ENCODE measurements at regions not wholly inside any gene's neighbourhood (a gene's known extent, or its start where the extent isn't known, plus 50 kb on each side); places are given as distances from the start of the nearest gene placed in this dataset.
"Not testable (repeated sequence)": the region's sequence is repeated elsewhere in the genome, so short reads cannot be mapped to it uniquely, and the experiment has no call there.

DNA sequence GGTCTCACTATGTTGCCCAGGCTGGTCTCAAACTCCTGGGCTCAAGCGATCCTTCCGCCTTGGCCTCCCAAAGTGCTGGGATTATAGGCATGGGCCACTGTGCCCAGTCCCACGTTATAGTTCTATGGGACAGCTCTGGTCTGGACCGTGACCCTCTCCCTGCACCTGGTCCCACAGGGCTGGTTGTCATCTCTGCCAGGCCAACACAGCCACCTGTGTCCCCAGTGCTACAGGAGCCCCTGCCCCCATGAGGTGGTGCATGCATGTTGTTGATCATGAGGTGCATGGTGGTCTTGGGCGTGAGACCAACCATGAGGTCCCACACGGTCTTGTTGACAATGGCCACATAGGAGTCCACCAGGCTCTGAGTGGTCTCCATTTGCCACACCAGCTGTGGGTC lies 51.0 kb upstream of the UBE2Q2 start:
- DNase-seq (ENCODE audit: low spot score): not testable (repeated sequence)

DNA sequence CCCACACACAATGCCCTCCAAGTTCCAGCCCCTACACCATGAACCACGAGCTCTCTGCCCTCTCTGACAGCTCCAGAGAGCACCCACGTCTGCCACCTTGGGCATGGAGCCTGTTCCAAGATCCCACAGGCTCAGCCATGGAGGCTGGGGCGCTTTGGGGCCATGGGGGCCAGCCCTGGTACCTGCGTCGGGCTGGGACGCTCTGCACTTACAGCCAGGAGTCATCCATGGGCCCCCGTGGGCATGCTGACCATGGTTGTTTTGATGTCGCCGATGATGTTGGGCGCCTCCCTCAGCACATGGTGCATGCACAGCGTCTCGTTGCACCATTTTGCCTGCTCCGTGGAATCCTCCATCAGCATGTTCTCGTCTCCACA lies 51.9 kb upstream of the UBE2Q2 start:
- DNase-seq (ENCODE audit: low spot score): no peak

DNA sequence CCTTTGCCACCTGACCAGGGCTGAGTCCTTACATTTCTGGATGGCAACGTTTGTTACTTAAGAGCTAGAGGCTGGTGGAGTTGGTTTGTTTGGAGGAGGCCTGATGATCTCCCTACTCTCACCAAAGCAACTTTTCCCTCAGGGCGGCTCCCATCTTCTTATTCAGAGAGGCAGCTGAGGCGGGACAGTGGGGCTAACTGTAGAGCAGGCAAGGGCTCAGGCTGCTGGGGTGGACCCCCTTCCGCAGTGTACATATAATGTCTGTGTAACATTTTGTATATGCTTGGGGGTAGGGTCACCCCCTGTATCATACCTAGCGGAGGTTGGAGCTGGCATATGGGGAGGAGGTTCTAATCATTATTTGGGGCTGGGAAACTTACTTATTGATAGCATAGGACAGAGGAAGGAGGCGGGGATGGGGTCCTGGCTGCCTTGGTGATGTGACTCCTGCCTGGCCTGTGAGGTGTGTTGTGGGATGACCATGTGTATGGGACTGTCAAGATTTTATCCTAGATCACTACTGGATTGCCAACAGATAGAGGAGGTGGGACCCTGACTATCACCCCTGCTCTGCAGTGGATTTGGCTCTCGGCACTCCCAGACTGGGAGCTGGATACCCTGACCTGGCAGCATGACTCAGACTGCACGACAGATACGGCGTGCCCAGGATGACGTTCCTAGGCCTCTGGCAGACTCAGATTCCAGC lies 52.5 kb upstream of the UBE2Q2 start:
- no peak for DNase-seq (ENCODE audit: low spot score)

DNA sequence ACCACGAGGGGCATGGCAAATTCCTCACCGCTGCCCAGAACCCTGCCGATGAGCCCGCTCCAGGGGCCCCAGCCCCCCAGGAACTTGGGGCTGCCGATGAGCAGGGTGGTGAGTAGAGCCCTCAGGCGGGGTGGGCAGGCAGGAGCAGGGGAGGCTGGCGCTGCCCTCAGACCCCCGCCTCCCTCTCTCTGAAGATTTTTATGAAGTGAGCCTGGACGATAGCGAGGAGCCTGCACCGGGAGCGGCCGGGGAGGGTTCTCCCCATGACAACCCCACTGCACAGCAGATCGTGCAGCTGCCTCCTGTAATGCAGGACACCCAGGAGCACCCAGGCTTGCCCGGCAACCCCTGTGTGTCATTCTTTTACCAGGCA lies 56.7 kb upstream of the UBE2Q2 start:
- DNase-seq (ENCODE audit: low spot score): no peak

DNA sequence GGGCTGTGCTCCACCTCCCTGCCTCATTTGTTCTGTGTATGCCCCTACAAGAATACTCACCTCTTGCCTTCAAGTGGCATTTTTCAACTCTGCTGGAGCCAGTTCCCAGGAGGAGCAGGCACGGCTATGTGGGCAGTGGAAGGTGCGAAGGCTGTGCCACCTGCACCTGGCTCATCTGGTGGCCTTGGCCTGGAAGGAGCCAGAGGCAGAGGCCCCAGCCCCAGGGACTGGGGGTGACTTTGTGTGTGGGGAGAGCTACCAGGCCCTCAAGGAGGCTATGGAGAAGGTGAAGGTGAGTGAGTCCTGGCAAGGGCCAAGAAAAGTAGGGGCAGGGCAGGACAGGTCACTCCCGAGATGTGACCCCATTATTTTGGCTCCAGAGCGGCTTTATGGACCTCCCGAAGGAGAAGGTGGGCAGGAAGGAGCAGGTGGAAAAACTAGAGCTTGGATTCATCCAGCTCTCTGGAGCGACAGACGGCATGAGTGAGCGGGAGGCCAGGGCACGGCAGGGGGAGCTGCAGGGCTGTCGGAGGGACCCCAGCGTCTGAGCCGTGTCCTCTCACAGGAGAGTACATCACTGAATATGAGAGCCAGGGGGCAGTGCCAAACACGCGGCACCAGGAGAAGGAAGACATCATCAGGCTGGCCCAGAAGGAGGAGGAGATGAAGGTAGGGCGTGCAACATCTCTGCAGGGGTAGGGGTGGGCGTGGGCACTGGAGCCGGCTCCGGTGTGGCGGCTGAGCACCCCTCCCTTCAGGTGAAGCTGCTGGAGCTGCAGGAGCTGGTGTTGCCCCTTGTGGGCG lies 57.3 kb upstream of the UBE2Q2 start:
- no peak for DNase-seq (ENCODE audit: low spot score)

DNA sequence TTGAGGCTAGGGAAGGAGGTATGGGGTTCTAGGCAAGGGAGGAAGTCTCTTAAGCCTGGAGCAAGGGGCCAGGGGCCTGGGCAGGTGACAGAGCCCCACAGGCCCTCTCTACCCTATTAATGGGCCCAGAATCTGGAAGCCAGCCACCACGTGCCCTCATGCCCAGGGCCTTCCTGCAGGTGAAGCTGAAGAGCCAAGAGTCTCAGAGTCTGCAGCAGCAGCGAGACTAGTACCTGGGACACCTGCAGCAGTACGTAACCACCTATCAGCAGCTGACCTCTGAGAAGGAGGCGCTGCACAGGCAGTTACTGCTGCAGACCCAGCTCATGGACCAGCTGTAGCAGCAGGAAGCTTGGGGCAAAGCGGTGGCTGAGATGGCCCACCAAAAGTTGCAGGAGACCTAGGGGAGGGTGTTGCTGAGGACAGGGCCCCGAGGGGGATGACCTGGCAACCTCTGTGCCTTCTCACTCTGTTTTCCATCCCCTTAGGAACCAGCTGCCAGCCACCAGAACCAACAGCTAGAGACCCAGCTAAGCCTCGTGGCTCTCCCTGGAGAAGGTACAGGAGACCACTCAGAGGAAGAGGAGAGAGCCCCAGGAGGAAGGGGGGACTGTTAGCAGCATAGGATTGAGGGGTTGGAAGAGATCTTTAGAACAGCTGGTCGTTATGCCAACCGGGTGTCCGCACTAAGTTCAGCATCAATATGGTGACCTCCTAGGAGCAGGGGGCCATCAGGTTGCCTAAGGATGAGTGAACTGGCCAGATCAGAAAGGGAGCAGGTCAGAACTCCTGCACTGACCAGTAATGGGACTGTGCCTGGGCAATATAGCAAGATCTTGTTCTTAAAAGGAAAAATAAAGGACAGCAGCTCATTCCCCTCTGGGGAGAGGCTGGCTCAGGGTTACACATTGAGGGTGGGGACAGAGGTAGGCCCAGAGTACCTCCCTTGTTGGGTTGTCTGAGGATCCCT lies 58.5 kb upstream of the UBE2Q2 start:
- not testable (repeated sequence) for DNase-seq (ENCODE audit: low spot score)

DNA sequence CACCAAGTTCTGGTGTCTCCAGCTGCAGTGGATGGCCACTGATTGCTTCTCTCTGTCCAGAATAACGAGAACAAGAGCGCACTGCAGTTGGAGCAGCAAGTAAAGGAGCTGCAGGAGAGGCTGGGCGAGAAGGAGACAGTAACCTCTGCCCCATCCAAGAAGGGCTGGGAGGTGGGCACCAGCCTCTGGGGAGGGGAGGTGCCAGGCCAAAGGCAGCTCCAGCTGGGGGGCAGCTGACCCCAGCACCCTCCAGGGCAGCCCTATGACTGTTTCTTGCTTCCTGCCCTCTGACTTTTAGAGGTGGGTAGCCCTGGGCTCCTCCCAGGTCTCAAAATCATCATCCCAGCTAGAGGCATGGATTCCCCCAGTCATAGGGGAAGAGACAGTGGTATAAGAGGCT lies 59.7 kb upstream of the UBE2Q2 start:
- DNase-seq (ENCODE audit: low spot score): not testable (repeated sequence)

DNA sequence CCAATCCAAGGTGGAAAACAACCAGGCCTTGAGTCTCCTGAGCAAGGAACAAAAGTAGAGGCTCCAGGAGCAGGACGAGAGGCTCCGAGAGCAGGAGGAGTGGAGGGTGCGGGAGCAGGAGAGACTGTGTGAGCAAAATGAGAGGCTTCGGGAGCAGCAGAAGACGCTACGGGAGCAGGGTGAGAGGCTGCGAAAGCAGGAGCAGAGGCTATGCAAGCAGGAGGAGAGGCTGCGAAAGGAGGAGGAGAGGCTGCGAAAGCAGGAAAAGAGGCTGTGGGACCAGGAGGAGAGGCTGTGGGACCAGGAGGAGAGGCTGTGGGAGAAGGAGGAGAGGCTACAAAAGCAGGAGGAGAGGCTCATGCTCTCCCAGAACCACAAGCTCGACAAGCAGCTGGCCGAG lies 60.3 kb upstream of the UBE2Q2 start:
- DNase-seq (ENCODE audit: low spot score): no peak

DNA sequence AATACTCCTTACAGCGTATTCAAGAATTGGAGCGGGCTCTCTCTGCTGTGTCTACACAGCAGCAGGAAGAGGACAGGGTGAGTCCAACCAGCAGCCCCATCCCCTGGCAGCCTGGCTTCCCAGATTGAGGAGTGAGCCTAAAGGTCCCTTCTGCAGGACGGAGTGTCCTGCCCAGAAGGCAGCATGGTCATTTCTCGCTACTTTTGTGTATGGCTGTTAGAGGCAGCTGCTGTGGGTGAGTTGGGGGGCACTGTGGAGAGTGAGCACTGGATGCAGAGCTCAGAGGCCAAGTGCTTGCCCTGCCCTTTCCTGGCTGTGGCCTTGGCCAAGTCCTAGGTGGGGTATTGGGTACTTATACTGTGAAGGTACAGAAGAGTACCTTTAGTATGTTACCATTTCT lies 62.3 kb upstream of the UBE2Q2 start:
- not testable (repeated sequence) for DNase-seq (ENCODE audit: low spot score)

DNA sequence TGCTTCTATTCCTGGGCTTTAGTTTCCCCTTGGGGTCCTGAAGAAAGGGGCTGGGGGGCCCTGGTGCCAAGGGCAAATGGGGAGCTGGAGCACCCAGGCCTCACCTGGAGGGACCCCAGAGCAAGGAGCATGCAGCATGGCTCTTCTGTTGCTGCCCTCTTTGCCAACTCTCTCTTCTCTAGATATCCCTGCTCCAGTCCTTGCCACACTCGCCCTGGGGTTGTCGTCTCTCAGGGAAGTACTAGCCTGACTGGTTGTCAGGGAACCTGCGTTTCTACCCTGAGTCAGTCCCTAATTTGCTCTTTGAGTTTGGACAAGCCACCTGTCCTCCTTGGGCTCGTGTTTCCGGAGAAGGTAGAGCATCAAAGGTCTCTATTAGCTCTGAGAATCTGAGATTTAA lies 63.7 kb upstream of the UBE2Q2 start:
- DNase-seq (ENCODE audit: low spot score): no peak

DNA sequence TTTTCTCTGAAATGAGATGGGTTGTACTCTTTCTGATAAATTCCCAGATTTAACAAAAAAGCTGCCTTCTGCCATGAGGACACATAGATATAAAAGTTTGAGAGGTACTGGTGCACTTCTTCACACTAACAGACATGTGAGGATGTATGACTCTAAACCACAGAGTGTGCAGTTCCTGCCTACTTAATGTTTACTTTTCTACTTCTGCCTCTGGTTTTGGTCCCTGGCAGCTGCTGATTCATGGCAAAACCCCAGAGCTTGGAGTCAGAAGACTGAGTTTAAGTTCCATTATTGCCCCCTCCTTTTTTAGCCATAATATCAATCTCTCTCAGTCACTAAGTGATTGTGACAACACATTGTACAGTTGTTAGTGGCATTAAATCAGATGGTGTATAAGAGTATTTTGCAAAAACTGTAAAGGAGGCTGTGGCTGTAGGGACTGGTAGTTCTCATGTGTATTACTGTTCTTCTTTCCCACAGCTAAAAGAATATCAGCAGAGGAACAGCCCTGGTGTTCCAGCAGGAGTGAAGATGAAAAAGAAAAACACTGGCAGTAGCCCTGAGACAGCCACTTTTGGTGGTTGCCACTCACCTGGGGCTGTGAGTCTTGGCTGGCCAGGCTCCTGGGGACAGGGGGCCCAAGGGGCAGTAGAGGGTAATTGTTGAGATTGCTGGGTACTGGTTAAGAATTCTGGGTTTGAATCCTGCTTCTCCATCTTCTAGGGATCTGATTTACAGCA lies 64.4 kb upstream of the CSPG4 start:
- DNase-seq (ENCODE audit: low spot score): not testable (repeated sequence)

DNA sequence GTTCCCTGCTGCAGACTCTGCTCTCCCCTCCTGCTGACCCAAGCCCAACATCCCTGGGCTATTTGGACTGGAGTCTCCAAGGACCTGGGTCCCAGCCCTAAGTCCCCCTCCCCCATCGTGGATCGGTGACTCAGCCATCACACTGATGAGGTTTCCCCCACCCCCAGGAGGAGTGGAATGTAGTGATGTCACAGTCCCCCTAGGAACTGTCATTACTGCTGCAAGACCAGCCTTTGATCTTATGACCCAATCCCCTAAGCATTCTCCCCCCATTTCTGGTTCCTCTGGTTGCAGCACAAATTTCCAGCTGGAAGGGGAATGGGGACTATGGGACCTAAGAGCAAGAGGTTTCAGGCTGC lies 63.4 kb upstream of the CSPG4 start:
- DNase-seq (ENCODE audit: low spot score): no peak

DNA sequence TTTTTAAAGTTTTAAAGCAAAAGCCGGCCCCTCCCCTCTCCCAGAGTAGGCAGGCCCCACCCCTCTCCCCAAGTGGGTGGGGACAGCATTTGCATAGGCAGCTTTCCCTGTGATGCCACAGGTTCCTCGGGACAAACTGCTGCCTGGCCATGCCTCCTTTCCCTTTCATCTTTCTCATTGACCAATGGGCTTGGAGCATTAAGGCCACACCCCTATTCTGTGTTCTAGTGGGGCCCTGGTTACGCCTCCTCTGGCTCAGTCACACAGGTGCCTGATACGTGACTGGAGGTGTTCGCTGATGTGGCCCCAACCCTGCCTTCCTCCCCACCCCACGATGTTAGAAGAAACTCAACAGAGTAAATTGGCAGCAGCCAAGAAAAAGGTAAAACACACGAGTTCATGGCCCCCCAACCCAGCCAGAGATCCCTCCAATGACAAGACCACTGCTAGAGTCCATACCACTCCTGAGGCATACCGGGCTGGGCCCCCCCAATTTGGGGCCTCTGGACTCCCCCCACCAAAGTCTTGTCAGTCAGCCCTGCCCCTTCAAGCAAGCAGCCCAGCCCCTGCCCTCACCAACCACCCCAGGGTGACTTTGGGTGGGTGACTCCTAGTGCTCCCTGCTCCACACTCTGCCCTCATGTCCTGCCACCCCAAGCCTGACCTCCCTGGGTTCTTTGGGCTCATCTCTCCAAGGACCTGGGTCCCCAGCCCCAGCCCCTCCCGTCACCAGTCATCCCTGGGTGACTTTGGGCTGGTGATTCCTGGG lies 62.8 kb upstream of the CSPG4 start:
- no peak for DNase-seq (ENCODE audit: low spot score)

DNA sequence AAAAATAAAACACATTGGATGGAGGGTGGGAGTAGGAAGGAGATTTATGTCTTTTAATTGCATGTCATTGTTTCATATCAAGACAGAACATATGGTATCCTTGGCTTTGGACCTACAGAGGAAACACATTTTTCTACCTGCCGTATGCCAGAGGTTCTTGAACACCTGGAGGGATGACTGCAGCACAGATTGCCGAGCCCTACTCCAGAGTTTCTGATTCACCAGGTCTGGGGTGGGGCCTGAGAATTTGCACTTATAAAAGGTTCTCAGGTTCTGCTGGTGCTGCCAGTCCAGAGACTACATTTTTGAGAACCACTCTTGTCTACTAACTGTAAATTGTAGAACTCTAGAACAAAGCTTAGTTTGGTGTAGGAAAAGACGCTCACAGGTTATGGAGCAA lies 61.3 kb upstream of the CSPG4 start:
- not testable (repeated sequence) for DNase-seq (ENCODE audit: low spot score)

DNA sequence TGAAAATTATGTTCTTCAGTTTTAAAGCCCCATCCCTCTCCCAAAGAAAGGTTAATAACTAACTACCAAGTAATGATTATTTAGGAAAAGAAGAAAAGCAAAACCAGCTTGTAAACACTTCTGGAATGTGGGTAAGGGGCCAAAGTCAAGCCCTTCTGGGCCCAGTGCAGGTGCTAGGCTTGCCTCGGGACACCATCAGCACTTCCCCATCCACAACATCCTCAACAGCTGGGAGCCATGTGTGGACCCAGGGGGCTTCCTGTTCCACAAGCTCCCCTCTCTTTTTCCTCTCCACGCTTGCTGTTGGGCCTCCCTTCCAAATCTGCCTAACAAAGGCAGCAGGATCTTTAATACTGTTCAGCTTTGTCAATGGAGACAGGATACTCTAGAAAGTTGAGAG lies 58.4 kb upstream of the CSPG4 start:
- DNase-seq (ENCODE audit: low spot score): not testable (repeated sequence)

DNA sequence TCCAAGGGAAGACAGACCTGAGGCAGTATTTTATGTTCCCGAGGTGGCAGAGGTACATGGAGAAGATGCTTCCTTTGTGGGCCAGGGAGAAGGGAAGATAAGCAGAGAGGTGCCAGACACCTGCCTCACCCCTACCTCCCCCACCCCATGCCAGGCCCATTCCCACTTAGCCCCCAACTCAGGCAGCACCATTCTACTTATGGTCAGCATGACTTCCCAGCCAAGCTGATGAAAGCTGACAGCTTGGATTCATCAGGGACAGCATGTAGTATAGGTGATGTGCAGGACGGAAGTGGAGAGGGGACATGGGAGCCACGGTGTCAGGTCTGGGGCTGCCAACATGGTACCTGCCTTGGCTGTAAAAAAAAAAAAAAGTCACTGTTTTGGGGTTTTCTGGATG lies 57.5 kb upstream of the CSPG4 start:
- no peak for DNase-seq (ENCODE audit: low spot score)

DNA sequence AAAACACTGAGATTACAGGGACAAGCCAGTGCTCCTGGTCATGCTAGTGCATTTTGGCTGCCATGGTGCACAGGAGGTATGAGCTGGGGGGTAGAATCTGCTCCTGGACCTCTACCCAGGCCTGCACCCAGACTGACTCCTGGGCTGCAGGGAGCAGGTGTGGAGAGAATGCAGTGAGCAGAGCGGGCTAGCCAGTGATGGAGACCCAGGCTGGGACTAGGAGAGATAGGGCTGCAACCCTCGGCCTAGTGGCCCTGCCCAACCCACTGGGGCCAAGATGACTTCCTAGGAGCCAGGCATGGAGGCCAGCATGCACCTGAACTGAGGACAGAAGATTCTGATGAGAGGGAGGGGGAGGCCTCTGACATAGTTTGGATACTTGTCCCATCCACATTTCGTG lies 55.9 kb upstream of the CSPG4 start:
- not testable (repeated sequence) for DNase-seq (ENCODE audit: low spot score)

DNA sequence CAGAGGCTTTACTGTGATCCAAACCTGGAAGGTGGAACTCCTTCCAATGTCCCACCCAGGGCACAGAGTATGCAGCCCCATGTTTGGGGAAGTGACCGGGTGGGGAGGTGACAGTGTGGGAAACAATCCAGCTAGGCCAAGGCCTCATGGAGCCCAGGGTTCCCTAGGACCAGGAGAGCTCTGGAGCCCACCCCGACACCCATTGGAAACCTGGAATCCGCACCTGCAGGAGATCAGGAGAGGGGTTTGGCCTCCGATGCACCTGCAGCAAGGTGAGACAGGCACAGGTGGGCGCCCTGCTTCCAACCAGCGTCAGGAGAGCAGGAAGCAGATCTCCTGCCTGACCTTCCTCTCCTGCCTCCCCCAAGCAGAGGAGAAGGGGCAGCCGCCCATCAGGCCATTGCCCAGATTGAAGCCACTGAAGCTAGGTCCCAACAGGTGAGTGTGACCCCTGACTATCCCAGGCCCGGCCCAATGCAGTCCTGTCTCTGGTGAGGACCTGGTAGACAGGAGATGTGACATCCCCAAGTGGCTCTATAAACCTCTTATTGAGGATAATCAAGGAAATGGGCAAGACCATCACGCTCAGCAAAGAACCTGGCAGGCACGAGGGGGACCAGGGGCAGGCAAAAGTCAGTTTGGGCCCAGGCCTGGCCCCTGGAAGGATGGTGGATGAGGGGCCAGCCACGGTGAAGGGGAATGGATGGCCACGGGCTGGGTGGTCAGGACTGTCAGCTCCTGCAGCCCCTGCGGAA lies 53.1 kb upstream of the CSPG4 start:
- DNase-seq (ENCODE audit: low spot score): not testable (repeated sequence)

DNA sequence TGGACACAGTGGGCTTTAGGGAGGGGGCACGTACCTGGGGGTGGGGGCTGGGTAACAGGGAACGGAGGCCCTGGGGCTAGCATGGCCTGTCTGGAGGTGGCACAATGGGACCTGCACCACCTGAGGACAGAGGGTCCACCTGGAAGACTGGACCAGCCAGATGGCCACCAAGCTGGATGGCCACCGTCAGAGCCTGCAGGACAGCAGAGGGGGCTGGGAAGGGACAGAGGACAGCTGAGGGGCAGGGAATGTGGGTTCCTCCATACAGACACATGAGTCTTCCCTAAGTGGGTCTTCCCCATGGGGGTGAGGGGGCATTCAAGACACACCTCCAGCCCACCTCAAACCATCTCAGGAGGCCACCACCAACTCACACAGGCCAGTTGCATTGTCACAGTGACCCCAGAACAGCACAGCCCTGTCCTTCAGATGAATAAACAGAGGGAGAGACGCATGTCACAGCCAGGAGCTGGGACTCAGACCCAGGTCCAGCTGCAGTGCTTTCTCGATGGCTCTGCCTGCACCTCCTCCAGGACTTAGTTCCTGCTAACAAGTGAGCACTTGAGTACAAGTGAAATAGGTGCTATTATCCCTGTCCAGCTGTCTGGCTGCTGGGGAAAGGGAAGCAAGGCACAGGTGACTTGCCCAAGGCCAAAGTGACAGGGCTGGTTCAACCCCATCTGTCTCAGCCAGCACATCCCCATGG lies 52.4 kb upstream of the CSPG4 start:
- DNase-seq (ENCODE audit: low spot score): not testable (repeated sequence)

All from HuH-7.5 (cell line).